ENCODE measurements at regions not wholly inside any gene's neighbourhood (a gene's known extent, or its start where the extent isn't known, plus 50 kb on each side); places are given as distances from the start of the nearest gene placed in this dataset.

- TF ChIP-seq CTCF (IDR thresholded peaks at IDR 0.05 in 8 of 11, conservative IDR thresholded peaks at IDR 0.05 in 3 of 11) (no peak), POLR2A (IDR thresholded peaks at IDR 0.05) (no peak), POLR2AphosphoS5 (IDR thresholded peaks at IDR 0.05) (no peak)
These were observed 203.4 kb upstream of the STXBP5 start for GRCh38 chr6:147000545-147001488.

Data from spleen (tissue), 7 donors.